Breast epithelium (tissue), 3 donors: ENCODE measurements at regions not wholly inside any gene's neighbourhood (a gene's known extent, or its start where the extent isn't known, plus 50 kb on each side); places are given as distances from the start of the nearest gene placed in this dataset.

Source experiments
- POLR2A ChIP-seq: fragments of 450-650 bp; IDR thresholded peaks from one replicate; pipeline ENCODE4 v1.6.1; 2016; ENCODE audit warnings: antibody characterized with exemption, mild to moderate bottlenecking, moderate library complexity
- POLR2AphosphoS5 ChIP-seq, 3 donors: sonication (generic); formaldehyde crosslinking; IDR thresholded peaks; one replicate each; pipeline ENCODE4 v1.6.1; 2017; ENCODE audit warnings: antibody characterized with exemption in 3 of 3
- TF ChIP-seq, protein P1 (sequence below), 3 donors: fragments of 450-650 bp; IDR thresholded peaks; one replicate each; pipeline ENCODE4 v1.5.1; 2016 to 2017; ENCODE audit warnings: antibody characterized with exemption in 3 of 3, mild to moderate bottlenecking in 3 of 3, moderate library complexity in 3 of 3

DNA sequence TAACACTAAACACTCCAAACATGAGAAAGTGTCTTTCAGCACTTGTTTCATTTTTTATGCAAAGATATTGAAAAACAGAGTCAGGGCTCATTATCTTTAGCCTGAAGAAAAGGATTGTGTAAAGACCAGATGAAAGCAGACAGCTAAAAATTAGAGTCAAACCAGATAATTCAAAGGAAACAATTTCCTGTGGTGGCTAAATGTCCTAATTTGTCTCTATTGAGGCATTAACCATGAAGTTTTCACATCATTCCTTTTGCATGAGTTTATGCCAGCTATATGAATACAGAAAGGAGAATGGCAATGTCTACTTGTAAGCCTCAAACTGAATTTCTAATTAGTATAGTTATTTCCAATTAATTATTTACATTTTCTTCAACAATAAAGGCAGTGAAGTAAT lies 338.5 kb downstream of the FSCB start:
- TF ChIP-seq, protein P1, sequence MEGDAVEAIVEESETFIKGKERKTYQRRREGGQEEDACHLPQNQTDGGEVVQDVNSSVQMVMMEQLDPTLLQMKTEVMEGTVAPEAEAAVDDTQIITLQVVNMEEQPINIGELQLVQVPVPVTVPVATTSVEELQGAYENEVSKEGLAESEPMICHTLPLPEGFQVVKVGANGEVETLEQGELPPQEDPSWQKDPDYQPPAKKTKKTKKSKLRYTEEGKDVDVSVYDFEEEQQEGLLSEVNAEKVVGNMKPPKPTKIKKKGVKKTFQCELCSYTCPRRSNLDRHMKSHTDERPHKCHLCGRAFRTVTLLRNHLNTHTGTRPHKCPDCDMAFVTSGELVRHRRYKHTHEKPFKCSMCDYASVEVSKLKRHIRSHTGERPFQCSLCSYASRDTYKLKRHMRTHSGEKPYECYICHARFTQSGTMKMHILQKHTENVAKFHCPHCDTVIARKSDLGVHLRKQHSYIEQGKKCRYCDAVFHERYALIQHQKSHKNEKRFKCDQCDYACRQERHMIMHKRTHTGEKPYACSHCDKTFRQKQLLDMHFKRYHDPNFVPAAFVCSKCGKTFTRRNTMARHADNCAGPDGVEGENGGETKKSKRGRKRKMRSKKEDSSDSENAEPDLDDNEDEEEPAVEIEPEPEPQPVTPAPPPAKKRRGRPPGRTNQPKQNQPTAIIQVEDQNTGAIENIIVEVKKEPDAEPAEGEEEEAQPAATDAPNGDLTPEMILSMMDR (IDR thresholded peaks at IDR 0.05): no peak
- no peak for TF ChIP-seq POLR2A
- TF ChIP-seq POLR2AphosphoS5 (IDR thresholded peaks at IDR 0.05): no peak
